SK-N-SH (cell line): ENCODE measurements at regions not wholly inside any gene's neighbourhood (a gene's known extent, or its start where the extent isn't known, plus 50 kb on each side); places are given as distances from the start of the nearest gene placed in this dataset.

Experiments used
- EP300 ChIP-seq, 2 experiments: IDR thresholded peaks; 2 replicates each; pipeline versions ENCODE4 v1.4.0 to v1.6.1; 2012; ENCODE audit warnings: borderline replicate concordance in 1 of 2, low read depth in 1 of 2, low read length in 1 of 2
- EZH2phosphoT487 ChIP-seq: fragments of 200-600 bp; sonication (generic); IDR thresholded peaks from 2 replicates; pipeline ENCODE4 v1.6.1; 2017; ENCODE audit warnings: low read depth, mixed run types, mild to moderate bottlenecking, antibody characterized with exemption, moderate library complexity, borderline replicate concordance
- GABPA ChIP-seq: IDR thresholded peaks from 2 replicates; pipeline ENCODE4 v1.4.0; 2012; ENCODE audit warnings: low read depth, mild to moderate bottlenecking
- MXI1 ChIP-seq: IDR thresholded peaks from 2 replicates; pipeline ENCODE4 v1.6.1; 2012; ENCODE audit warnings: mild to moderate bottlenecking, low read depth, low read length, improper control_type of control experiment
- NFIC ChIP-seq: IDR thresholded peaks from 2 replicates; pipeline ENCODE4 v1.4.0; 2012; ENCODE audit warnings: borderline replicate concordance
- PBX3 ChIP-seq: IDR thresholded peaks from 2 replicates; pipeline ENCODE4; 2012
- POLR2AphosphoS5 ChIP-seq: IDR thresholded peaks from 2 replicates; pipeline ENCODE4 v1.6.1; 2012; ENCODE audit warnings: low read depth, low read length
- RAD21 ChIP-seq: IDR thresholded peaks from 2 replicates; pipeline ENCODE4 v1.6.1; 2012; ENCODE audit warnings: mild to moderate bottlenecking, low read length
- REST ChIP-seq: IDR thresholded peaks from 2 replicates; pipeline ENCODE4 v1.6.1; 2012; ENCODE audit warnings: mild to moderate bottlenecking, low read depth, low read length, moderate library complexity
- RXRA ChIP-seq: IDR thresholded peaks from 2 replicates; pipeline ENCODE4 v1.4.0; 2012; ENCODE audit warnings: low read depth, mild to moderate bottlenecking, borderline replicate concordance
- TAF1 ChIP-seq: IDR thresholded peaks from 2 replicates; pipeline ENCODE4 v1.6.1; 2012; ENCODE audit warnings: low read depth, mild to moderate bottlenecking, low read length, moderate library complexity, borderline replicate concordance
- TF ChIP-seq, protein P1 (sequence below): fragments of 200-600 bp; sonication (generic); IDR thresholded peaks from 2 replicates; pipeline ENCODE4 v1.6.1; 2017; ENCODE audit warnings: antibody characterized with exemption, mild to moderate bottlenecking, moderate library complexity

DNA sequence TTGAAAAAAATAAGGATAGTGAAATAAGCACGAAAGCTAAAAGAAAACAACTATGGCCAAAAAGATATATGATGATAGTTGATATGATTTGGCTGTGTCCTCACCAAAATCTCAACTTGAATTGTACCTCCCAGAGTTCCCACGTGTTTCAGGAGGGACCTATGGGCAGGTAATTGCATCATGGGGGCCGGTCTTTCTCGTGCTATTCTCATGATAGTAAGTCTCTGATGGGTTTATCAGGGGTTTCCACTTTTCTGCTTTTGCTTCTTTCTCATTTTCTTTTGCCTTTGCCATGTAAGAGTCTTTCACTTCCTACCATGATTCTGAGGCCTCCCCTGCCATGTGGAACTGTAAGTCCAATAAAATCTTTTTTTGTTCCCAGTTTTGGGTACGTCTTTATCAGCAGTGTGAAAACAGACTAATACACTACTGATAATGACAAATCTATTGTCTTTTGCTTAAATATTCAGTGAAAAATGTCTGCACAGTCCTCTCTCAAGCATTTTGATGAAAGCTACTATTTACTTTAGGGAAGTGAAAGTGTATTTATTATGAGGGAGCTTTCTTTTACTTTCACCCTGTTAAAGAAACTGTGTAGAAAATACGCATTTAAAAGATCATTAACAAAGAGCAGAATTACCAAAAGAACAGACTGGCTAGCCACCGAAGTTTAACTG lies 389.1 kb downstream of the HTR1B start:
- no peak for TF ChIP-seq NFIC
- TF ChIP-seq RAD21: no peak
- TF ChIP-seq, protein P1, sequence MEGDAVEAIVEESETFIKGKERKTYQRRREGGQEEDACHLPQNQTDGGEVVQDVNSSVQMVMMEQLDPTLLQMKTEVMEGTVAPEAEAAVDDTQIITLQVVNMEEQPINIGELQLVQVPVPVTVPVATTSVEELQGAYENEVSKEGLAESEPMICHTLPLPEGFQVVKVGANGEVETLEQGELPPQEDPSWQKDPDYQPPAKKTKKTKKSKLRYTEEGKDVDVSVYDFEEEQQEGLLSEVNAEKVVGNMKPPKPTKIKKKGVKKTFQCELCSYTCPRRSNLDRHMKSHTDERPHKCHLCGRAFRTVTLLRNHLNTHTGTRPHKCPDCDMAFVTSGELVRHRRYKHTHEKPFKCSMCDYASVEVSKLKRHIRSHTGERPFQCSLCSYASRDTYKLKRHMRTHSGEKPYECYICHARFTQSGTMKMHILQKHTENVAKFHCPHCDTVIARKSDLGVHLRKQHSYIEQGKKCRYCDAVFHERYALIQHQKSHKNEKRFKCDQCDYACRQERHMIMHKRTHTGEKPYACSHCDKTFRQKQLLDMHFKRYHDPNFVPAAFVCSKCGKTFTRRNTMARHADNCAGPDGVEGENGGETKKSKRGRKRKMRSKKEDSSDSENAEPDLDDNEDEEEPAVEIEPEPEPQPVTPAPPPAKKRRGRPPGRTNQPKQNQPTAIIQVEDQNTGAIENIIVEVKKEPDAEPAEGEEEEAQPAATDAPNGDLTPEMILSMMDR: no peak
- no peak for TF ChIP-seq RXRA
- TF ChIP-seq PBX3: no peak
- TF ChIP-seq MXI1: no peak
- no peak for TF ChIP-seq GABPA
- no peak for TF ChIP-seq EZH2phosphoT487
- TF ChIP-seq TAF1: no peak
- no peak for TF ChIP-seq POLR2AphosphoS5
- TF ChIP-seq EP300 (IDR thresholded peaks at IDR 0.05; ENCODE audit: borderline replicate concordance in 1 of 2, low read depth in 1 of 2, low read length in 1 of 2): no peak
- no peak for TF ChIP-seq REST
